ENCODE measurements at regions not wholly inside any gene's neighbourhood (a gene's known extent, or its start where the extent isn't known, plus 50 kb on each side); places are given as distances from the start of the nearest gene placed in this dataset.

GRCh38 chr3:159632851-159633250 is 355.8 kb upstream of the IL12A start:
- TF ChIP-seq CTCF (optimal IDR thresholded peaks at IDR 0.05 in 1 of 3, IDR thresholded peaks at IDR 0.05 in 1 of 3, conservative IDR thresholded peaks at IDR 0.05 in 1 of 3; ENCODE audit: extremely low read depth in 1 of 3, insufficient read depth in 2 of 3, low read length in 3 of 3): no peak
- no peak for TF ChIP-seq EZH2 (IDR thresholded peaks at IDR 0.05; ENCODE audit: low read length)
